HG02588 (cell line): ENCODE measurements at regions not wholly inside any gene's neighbourhood (a gene's known extent, or its start where the extent isn't known, plus 50 kb on each side); places are given as distances from the start of the nearest gene placed in this dataset.
"Not testable (repeated sequence)": the region's sequence is repeated elsewhere in the genome, so short reads cannot be mapped to it uniquely, and the experiment has no call there.

Source experiments
- ATAC-seq: cut with Tn5 transposase; IDR thresholded peaks from one replicate; pipeline ENCODE4 v1.9.1; 2021; ENCODE audit warnings: mild to moderate bottlenecking, moderate library complexity; ENCODE audit not compliant: unreplicated experiment

DNA sequence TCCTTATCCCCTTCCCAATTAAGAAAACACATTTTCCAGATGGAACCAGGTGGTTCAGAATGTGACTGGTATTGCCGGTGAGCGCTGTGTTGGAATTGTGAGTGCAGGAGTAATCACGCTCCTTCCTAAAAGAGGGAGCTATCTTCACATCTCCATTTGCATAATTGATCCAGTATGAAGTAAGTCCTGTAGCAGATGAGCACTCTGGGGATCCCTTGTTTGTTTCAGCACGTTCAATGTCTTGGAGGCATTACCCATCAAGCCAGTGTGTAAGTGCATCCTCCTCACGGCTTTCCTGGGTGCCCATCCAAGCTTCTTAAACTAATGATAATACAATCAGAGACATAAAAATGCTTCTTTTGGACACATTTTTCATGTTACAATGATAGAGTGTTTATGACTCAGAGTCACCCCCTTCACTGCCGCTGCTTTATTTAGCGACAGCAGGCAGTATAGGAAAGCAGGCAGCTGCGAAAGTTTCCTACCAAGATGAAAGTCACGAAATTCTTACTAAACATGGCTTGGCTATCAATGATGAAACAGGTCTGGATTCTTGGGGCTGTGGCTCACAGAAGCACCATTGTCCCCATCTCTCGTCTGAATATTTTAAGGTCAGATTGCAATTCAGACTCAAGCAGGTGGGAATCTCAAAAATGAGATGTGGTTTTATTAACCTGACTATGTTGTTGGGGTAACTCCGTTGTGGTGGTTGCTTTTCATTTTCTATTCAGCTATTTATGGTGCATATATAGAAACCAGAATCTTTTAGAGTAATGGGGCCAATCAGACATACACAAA lies 346.3 kb upstream of the MDFIC2 start:
- ATAC-seq, result no peak

DNA sequence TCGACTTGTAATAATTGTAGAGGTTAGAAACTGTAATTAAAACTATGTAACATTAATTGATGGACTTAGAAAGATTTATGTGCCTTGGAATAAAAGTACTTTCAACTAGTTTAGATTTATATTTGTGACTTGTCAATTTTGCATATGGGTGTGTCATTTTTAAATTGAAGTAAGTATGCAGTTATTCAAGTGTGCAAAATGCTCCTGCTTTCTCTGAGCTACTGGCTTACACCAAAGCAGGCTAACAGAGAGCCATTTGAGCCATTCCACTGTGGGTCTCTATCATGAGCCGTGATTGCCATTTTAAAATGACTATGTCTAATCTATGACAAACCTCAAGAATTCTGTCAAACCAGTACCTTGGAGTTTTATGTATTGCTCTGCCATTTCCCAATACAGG lies 345.0 kb upstream of the MDFIC2 start:
- ATAC-seq, result no peak

DNA sequence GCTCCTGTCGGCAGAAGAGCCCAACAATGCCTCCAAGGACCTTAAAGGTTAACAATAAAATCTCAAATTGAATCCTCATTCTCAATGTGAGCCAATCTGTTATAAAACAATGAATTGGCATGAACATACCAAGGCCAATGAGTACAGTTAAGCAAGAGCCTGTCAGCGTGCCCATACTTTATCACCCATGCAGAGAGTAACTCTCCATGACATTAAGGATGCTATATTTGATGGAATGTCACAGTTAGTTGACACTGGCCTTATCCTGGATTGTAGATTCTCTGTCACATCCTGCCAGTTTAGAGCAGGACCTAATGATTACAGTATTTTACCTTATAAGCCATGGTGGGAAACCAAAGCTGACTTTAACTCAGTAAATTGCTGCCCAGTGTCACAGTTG lies 335.4 kb upstream of the MDFIC2 start:
- no peak for ATAC-seq

DNA sequence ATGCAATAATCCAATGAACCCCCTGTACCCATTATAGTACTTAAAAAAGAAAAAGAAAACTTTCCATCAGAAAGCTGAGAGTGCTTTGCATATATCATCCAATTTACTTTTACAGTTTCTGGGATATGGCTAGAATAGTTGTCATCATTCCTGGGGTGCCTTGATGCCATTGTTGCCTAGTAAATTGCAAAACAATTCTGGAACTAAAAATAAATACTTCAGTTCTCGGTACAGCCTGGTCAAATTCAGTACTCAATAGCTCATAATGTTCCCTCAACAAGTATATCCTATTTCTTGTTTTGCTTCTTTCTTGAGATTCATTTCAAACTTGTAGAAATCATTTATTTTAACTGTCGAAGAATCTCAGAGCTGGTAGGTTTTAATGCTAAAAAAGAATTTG lies 334.7 kb upstream of the MDFIC2 start:
- no peak for ATAC-seq

DNA sequence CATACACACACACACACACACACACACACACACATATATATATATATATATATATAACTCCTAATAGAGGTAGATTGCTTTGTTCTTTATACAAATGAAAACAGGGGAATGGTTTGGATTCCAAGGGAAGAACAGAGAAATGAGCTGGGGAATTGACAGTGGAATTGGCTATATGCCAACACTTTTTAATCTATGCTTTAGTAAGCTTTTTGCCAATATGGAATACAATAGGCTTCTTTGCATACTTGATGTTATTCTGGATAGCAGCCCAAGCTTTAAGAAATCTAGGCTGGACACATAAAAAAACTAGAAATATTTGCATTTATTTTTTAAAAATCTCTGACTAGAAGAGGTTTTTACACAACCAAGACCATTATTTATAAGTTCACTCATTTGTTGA lies 334.2 kb upstream of the MDFIC2 start:
- no peak for ATAC-seq

DNA sequence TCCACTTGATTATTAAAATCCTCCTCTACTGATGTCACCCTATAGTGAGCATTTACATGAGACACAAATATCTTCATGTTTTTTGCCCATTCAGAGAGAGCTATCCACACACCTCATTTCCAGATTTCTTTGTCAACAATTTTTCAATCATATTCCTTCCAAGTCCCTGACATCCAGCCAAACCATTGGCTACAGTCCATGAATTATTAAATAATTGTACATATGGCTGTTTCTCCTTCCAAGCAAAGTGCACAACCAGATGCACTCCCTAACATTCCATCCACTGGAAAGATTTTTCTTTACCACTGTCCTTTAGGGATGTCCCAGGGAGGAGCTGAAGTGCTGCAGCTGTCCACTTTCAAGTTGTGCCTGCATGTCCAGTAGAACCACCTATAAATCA lies 328.0 kb upstream of the MDFIC2 start:
- no peak for ATAC-seq

DNA sequence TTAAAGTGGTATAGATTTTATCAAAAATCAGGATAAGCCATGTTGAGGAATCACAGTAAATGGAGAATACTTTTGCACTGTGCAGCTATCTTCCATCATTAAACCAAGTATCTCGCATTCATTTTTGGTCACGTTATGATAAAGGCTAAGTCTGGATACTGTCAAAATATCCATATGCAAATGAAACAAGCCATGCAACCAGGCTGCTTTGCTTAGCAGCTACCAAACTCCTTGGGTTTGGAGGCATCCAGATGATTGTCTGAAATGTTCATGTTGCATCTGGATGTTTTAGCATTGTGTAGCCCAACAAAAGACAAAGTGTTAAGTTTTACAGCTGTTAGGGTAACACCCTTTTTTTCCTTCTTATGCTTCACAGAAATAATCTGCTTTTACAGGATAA lies 322.9 kb upstream of the MDFIC2 start:
- no peak for ATAC-seq

DNA sequence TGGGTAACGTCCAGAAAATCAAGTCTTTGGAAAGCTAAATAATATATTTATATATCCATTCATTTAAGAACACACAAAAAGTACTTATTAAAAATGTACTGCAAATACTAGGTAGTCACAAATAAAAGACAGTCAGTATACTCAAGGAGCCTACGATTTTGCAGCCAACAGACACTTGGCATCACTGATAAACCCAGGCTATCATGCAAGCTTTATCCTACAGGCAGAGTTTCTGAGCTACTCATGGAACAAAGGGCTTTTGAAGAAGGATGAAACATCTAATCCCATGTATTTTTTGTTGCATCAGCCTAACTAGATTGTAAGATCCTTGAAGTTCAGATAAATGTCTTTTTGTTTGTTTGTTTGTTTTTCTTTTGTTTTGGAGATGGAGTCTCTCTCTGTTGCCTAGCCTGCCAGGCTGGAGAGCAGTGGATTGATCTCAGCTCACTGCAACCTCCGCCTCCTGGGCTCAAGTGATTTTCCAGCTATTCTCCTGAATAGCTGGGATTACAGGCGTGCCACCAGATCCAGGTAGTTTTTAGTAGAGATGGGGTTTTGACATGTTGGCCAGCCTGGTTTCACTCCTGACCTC lies 319.4 kb upstream of the MDFIC2 start:
- ATAC-seq, result no peak

DNA sequence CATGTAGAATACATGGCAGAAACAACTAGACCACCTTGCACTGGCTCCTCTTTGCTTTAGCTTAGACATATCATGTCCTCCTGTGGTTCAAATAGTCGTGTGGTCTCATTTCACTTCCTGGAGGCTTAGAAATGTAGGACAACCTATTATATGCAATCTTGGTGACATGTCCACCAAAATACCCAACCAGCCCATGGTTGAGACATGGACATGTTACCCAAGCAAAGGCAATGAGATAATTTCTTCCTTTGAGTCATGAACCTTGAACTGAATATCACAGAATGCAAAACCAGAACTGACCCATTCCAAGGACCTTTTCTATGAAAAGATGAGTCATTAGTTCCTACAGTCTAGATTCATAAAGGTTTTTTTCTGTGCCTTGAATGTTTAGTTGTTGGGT lies 309.0 kb upstream of the MDFIC2 start:
- no peak for ATAC-seq

DNA sequence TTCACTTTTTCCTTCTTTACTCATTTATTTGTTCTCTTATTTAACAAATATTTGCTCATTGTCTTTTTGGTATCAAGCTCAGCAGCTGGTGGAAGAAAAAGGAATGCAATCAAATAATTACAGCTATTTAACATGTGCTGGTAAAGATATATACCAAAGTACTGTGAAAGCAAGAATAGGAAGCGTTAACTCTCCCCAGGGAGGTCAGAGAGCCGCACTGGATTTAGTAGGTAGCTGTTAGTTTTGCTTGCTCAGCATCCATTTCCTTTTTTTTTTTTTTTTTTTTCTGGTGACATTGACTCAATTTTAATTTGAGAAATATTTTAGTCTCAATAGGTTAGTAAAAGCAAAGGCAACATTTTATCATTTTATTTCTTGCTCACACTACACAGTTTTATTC lies 308.5 kb upstream of the MDFIC2 start:
- no peak for ATAC-seq

DNA sequence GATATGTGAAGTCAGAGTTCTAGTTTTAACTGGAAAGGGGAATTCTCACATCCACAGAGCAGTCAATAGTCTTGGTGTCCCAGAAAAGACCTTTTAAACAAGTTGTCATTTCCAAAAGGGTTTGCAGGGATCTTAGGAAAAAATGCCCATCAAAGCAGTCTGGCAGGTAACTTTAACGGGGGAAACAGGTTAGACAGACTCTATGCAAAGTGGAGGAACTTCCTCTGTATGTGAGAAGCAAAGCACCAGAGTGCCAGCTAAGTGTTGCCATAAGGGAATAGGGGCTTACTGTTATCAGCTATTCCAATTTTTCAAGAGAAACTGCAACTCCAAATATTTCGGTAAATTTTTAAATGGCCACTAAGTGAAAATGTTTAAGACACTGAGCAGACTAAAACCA lies 307.9 kb upstream of the MDFIC2 start:
- ATAC-seq, result no peak

DNA sequence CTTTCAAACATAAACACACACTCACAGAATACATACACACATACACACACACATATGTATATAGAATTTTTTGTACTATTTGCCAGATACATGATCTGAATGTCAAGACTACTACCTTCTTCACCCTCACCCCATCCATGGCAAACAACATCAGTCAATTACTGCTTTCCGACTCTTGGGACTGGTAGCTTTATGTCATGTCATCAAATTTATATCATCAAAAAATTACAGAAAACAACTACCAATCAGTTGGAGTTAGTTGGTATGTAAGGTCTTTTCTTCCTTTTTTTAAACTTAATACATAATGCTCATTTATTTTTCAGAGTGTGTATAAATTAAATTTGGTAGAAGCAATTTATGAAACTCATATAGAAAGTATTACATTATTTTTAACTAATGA lies 305.7 kb upstream of the MDFIC2 start:
- no peak for ATAC-seq

DNA sequence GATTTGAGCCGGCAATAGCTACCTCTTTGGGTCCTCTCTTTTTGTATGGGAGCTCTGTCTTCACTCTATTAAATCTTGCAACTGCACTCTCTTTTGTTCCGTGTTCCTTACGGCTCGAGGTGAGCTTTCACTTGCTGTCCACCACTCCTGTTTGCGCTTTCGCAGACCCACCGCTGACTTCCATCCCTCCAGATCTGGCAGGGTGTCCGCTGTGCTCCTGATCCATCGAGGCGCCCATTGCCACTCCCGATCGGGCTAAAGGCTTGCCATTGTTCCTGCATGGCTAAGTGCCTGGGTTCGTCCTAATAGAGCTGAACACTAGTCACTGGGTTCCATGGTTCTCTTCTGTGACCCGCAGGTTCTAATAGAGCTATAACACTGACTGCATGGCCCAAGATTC lies 304.9 kb upstream of the MDFIC2 start:
- ATAC-seq, result not testable (repeated sequence)

DNA sequence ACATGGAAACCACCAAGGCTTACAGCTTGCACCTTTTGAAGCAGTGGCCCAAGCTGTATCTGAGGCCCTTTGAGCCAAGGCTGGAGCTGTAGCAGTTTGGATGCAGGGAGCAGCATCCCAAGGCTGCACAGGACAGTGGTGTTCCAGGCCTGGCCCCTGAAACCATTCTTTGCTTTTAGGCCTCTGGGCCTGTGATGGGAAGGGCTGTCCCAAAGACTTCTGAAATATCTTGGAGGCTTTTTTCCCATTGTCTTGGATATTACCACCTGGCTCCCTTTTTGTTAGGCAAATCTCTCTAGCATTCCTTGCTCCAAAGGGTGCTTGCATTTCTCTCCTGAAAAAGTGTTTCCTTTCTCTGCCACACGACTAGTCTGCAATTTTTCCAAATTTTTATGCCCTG lies 302.8 kb upstream of the MDFIC2 start:
- no peak for ATAC-seq

DNA sequence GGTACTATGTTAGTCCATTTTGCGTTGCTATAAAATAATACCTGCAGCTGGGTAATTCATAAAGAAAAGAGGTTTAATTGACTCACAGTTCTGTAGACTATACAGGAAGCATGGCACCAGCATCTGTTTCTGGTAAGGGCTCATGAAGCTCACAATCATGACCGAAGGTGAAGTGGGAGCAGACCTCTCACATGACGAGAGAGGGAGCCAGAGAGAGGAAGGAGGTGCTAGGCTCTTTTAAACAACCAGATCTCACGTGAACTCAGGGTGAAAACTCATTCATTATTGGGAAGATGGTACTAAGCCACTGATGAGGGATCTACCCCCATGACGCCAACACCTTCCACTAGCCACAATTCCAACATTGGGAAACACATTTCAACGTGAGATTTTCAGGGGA lies 301.7 kb upstream of the MDFIC2 start:
- no peak for ATAC-seq

DNA sequence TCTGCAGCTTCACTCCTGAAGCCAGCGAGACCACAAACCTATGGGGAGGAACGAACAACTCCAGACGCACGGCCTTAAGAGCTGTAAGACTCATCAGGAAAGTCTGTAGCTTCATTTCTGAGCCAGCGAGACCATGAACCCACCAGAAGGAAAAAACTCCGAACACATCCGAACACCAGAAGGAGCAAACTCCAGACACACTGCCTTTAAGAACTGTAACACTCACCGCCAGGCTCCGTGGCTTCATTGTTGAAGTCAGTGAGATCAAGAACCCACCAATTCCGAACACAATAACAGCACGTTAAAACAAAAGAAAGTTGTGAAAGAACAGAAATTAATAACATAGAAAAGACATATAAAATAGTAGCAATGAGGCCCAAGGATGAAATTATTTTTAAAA lies 300.5 kb upstream of the MDFIC2 start:
- no peak for ATAC-seq

DNA sequence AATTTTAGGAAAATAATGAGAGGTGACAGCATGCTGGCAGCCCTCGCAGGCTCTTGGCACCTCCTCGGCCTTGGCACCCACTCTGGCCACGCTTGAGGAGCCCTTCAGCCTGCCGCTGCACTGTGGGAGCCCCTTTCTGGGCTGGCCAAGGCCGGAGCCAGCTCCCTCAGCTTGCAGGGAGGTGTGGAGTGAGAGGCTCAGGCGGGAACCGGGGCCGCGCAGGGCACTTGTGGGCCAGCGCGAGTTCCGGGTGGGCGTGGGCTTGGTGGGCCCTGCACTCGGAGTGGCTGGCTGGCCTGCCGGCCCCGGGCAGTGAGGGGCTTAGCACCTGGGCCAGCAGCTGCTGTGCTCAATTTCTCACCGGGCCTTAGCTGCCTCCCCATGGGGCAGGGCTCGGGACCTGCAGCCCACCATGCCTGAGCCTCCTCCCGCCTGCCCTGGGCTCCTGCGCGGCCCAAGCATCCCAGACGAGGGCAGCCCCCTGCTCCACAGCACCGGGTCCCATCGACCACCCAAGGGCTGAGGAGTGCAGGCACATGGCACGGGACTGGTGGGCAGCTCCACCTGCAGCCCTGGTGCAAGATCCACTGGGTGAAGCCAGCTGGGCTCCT lies 299.3 kb upstream of the MDFIC2 start:
- ATAC-seq, result not testable (repeated sequence)

DNA sequence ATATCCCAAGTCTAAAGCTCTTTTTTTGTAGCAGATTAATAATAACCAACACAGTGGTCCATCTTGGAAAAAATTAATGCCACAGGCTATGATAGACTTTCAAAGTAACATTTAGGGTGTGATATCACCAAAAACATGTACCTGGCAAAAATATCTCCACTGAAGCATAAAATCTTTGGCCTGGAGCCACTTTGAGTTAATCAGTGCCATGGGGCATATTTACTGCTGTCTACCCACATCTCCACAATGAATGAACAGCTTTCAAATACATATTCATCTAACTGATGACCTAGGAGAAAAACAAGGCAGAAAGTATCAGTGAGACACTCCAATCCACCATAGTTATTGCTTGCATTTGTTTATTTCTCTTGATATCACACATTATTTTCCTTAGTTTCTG lies 296.0 kb upstream of the MDFIC2 start:
- ATAC-seq, result no peak

DNA sequence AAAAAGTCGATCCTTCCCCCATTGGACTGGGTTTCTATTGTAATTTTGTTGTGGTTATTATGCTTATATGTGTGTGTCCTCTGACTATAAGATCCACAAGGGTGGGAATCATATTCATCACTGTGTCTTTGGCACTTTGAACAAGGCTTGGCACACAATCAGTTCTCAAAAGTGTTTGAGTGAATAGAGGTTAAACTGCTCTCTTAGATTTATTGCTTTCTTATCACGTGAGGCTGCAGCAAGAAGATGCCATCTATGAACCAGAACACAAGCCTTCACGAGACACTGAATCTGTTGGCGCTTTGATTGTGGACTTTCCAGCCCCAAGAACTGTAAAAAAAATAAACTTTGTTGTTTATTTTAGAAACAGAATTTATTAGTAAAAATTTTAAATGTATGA lies 295.0 kb upstream of the MDFIC2 start:
- ATAC-seq, result no peak

DNA sequence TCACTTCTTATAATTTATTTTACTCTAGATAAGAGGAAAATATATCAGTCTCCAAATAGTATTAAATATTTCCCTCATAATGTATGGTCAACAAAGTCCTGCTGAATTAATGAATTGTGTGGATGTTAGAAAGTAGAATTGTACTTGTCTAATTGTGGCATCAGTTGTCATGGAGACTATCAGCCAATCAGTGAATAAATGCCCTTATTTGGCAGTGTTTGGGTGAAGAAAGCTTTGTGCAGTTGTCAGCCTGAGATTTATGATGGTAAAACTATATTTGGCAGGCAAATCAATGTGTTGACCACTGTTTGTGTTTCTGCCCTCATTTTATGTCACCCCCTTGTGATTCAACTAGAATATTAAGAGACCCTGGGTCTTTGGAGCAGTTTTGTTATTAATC lies 293.6 kb upstream of the MDFIC2 start:
- no peak for ATAC-seq

DNA sequence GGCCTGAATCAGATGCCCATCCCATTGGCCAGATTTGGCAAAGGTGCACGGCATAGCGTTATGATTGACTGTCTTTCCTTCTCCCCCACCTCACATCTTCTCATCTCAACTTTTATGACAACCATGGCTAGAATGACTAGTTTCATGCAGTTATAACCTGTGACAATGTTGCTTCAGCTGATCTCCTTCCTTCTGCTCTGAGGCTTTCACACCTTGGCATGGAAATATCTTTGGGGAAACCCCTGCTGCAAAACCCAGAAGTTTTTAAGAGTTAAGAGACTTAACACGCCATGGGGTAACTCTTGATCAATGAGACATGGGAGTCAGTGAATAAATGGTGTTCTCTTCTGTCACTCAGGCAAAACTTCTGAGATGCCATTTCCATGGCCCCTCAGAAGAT lies 290.7 kb upstream of the MDFIC2 start:
- ATAC-seq, result no peak

DNA sequence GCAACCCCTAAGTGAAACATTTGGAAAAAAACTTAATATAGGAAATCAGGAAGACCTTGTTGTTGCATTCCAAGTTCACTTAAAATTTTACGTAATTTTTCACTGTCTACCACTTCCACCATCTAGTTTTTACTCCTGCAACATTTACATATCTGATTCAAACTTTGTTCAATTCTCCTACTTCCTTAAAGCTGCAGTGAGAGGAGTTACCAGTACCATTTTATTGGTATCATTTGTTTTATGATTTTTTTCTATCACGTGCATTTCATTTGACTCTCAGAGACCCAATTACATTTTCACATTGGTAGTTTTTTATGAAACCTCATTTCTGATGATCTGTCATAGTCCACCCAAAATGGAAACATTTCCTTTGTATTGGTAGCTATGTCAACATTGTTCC lies 284.9 kb upstream of the MDFIC2 start:
- ATAC-seq, result no peak

DNA sequence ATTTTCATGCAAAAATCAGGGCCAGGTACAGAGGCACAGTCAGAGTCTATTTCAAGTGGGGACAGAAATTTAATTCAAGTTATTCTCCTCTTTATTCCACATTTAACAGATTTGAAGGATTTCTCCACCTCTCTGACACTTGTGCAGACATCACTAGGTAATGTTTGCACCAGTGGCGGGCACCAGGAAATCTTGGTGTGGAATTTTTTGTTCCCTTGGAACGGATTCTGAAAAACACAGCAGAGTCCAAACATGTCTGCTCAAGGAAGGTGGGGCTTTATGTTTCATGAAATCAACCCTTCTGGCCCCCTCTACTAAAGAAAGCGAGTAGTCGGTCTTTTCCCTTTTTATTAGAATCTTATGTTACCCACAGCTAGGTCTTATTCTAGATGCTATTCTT lies 271.2 kb upstream of the MDFIC2 start:
- ATAC-seq, result no peak
